ENCODE measurements at regions not wholly inside any gene's neighbourhood (a gene's known extent, or its start where the extent isn't known, plus 50 kb on each side); places are given as distances from the start of the nearest gene placed in this dataset.
"Not testable (repeated sequence)": the region's sequence is repeated elsewhere in the genome, so short reads cannot be mapped to it uniquely, and the experiment has no call there.

DNA sequence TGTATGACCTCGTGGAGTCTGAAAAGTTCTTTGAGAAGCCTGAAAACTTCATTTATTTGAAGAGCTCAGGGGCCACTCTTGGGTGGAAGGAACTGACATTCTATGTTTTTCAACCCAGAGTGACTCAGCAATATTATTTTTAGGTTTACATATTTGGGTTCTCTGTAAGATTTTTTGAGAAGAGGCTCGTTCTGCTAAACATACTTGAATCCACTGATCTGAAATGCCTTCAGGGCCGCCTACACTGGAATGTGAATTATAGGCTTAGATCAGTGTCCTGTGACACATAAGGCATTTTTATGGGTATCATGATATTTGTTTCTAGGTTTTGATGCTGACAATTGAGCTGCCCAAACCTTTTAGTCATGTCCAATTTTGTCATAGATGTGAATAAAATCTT is 86.2 kb downstream of the PSAT1 start:
- no peak for DNase-seq

DNA sequence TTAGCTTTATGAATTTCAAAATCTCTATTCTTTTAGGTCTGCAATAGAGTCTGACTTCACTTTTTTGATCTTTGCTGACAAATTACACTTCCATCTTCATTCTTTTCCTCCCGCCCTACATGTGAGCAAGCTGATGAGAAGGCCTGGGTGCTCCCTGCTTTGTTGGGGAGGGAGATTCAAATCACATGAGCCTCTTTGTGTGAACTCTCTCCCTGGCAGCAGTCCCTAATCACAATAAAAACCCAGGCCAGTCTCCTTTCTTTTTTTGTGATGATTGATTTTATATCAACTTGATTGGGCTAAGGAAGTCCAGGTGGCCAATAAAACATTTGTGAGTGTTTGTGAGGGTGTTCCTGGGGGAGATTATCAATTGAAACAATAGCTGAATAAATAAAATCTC is 89.4 kb downstream of the PSAT1 start:
- no peak for DNase-seq

DNA sequence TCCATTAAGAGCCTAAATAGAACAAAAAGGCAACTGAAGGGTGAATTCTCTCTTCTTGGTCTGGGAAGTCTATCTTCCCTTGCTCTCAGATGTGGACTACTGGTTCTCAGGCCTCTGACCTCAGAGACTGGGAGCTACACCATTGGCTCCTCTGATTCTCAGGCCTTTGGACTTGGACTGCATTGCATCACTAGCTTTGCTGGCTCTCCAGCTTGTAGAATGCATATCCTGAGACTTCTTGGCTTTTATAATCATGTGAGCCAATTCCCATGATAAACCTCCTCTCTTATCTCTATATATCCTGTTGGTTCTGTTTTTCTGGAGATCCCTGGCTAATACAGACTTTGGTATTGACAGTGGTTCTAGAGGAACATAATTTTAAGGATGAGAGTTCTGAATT is 89.8 kb downstream of the PSAT1 start:
- no peak for DNase-seq

DNA sequence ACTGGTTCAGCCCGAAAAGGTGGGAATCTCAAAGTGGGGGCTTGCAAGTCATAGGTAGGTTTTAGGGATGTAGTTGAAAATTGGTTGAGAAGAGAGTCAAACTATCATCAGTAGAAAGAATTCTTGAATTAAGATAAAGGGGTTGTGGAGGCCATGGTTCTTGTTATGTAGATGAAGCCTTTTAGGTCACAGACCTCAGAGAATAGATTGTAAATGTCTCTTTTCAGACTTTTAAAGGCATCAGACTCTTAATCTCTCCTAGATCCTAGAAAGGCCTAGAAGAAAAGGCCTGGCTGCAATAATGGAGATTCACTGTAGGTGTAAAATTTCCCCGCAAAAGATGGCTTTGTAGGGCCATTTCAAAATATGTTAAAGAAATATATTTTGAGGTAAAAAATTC is 96.4 kb downstream of the PSAT1 start:
- DNase-seq = no peak

DNA sequence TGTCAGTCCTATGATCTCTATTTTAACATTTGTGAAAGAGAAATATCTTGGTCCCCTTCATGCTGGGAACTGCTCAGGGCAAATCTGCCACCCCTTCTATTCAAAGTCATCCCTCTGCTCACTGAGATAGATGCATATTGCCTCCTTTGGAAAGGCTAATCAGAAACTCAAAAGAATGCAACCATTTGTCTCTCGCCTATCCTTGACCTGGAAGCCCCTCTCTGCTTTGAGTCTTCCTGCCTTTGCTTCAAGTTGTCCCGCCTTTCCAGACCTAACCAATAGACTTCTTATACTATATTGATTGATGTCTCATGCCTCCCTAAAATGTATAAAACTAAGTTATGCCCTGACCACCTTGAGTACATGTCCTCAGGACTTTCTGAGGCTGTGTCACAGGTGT is 97.0 kb downstream of the PSAT1 start:
- no peak for DNase-seq

DNA sequence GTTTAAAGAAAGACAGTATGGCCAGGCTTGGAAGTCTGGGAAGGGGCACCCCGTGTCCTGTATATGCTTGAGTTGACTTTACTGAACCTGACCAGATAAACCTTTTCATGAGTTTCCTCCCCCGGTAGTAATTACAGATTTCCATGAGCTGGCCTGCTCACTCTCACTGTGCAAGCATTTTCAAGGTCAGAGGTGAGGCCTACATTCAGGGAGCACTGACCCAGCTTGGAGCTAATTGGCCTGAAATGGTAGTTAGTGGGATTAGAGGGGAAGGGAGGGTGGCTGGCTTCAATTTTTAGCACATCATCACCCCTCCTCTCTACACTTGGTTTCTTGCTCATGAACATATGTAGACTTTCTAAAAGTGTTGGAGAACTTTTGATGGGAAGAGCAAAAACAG is 99.2 kb downstream of the PSAT1 start:
- DNase-seq = no peak

DNA sequence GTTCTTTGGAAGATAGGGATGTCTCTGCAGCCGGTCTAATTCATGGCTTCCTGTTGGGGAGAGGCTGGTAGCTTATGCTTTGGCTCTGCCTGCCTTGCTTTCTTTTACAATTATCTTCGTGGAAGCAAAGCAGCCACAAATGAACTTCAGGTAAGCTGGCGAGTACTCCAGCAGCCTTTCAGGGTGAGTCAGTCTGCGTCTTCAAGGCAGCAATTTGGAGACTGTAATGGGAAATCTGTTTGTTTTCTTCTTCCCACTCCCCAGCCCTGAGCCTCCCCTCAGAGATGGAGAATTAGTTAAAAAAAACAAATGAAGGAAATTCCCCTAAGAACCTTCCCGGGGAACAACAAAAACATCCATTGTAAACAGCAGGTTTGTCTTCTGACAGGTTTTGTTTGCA is 100.1 kb downstream of the PSAT1 start:
- DNase-seq = no peak

DNA sequence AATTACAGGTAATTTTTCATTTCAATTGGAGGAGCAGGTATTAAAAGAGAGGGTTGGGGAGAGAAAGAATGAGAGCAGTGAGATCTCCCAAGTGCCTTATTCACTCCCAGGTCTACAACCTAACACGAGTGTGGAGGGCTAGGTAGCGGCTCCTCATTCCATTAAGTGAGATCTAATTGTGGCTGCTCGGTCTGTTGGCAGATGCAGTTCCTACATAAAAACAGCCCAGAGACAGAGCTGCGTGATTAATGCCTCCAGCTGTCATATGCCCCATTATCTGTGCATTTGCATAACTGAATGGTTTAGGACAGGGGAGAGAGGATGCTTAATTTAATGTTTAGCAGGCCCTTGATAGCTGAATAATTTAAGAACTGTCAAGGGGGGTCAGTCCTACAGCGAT is 100.5 kb downstream of the PSAT1 start:
- DNase-seq = no peak

DNA sequence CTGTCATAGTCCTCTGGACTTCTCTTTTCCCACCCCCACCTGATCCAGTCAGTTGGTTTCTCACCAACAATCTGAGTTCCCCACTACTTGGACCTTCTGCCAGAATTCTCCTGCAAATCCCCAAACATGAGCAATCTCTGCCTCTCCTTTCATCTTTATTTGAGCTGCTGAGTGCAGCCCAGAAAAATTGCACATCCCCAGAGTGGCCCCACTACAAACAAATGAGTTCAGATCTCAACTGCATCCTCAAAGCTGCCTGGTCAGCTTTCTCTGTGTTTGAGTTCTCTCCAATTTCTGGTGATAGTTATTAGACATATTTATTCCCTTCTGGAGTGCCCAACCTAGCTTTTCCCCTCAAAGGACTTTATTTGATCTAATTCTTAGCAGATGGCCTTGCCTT is 102.2 kb downstream of the PSAT1 start:
- DNase-seq = no peak

DNA sequence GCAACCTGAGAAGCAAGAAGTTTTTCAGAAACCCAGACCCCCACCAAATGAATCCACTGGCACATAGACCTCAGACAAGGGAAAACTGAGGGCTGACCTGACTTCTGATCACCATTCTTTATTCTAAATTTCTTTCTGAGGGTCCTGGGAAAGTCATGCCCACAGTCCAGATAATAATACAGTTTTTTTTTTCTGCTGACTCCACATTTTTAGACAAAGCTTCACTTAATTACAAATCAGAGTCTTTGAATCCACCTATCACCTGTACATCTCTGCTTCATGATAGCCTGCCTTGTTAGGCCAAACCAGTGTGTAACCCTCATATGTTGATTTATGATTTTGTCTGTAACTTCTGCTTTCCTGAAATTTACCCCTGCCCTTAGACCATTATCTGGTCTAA is 103.6 kb downstream of the PSAT1 start:
- DNase-seq = no peak

DNA sequence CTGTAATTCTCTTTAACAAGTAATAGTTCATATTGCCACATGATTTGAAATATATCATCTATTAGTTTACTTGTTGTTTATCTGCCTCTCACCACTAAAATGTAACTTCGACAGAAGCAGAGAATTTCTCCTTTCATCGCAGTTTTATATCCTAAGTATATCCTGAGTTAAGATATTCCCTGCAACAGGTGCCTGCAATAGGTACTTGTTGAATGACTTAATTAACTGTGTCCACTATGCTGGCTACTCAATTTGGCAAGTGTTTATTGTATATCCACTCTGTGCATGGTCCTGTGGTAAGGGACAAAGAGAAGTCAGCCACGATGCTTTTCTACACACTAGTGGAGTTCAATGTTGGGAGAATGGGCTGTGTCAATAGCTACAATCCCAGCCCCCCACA is 108.5 kb downstream of the PSAT1 start:
- DNase-seq = no peak

DNA sequence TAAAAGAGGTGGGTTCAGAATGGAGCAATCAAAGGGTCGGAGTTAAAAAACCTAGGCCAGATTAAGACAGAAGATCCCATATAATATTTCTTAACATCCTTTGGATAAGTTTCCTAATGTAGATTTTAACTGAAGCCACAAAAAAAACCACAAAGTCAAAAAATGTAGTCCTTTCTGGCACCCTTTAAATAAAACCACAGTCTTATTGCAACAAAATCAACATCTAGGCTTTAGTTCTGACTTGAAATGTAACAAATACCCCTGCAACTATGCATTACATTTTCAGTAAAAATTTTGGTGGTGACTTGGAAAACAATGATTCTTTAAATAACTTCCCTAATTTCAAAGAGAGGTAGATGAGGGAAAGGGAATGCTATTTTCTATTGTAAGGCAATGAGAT is 109.2 kb downstream of the PSAT1 start:
- DNase-seq = no peak

DNA sequence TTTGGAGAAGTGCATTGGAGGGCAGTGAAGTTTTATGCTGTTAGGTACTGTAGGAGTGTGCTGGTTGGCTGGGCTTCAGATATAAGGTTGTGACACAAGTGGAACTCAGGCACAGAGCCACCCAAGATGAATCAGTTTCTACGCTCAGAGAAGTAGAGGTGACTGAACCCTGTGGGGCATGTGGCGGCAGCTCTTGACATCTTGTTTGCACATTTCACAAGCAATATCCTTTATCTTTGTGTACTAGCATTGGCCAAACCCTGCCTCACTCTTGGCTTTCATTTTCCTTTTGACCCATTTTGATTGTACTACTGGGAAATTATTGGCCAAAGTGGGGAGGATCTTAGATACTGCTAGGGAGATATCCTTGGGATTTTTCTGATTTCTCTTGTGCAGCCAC is 110.0 kb downstream of the PSAT1 start:
- no peak for DNase-seq

DNA sequence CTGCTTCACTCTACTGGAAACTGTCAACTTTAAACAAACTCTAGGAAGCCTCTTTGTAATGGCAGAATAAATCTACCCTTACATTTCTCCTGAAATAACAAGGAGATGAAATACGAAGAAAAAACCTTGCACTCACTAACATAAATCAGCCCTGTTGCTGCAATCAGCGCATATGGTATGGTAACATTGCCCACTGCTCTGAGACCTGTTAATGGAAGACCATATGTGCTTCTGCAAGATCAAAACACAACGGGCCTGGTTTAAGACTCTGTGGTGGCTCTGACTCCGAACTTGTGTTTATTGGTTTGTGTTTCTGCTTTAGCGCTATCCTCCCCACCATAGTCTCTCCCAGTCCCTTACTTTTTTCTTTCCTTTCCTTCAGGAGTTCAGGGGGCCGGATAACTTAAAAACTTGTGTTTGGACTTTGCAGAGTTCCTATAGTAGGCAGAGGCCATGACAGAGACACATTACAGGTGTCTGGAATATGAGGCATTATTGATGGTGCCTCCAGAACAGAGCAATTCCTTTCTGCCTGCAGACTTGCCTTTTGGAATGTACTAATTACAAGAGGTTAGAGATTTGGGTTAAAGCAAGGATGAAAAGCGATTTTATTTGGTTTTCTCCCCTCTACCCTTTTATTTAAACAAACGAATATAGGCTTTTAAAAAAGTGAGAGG is 110.8 kb downstream of the PSAT1 start:
- DNase-seq = no peak

DNA sequence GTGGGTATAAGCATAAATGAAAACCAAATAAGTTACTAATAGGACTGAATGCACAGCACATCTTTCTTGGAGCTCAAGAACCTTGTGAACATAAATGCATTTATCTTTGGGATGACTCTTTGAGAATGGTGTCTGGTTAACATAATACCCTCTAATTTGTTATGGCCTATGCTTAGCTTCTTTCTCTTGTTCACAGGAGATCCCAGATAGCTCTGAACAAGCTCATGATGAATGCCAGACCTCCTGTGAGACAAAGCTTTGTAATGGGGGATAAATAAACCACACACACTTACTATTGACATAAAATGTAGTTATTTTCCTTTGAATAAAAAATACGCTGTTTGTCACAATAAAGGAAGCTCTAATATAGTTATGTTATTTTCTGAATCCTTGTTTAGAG is 111.5 kb downstream of the PSAT1 start:
- DNase-seq = no peak

DNA sequence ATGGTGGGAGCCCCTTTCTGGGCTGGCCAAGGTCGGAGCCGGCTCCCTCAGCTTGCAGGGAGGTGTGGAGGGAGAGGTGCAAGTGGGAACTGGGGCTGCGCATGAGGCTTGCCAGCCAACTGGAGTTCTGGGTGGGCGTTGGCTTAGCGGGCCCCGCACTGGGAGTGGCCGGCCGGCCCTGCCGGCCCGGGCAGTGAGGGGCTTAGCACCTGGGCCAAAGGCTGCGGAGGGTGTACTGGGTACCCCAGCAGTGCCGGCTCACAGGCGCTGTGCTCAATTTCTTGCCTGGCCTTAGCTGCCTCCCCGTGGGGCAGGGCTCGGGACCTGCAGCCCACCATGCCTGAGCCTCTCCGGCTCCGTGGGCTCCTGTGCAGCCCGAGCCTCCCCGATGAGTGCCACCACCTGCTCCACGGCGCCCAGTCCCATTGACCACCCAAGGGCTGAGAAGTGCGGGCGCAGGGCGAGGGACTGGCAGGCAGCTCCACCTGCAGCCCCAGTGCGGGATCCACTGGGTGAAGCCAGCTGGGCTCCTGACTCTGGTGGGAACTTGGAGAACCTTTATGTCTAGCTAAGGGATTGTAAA is 113.1 kb downstream of the PSAT1 start:
- DNase-seq = not testable (repeated sequence)

DNA sequence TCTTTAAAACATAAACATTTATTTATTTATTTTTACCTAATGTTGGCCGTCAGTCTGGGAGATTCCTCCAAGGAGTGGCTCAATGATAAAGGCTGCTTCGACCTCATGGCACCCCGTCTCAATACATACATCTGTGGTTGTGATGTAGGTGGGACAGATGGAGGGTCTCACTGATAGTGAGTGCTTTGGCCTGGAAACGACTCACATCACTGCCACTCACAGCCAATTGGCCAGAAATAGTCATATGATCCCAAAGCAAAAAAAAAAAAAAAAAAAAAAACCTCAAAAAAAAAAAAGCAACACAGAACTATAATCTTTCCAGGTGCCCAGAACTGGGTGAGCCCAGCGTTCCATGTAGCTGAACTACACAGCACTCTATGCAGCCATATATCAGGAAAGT is 125.4 kb downstream of the PSAT1 start:
- DNase-seq = no peak

DNA sequence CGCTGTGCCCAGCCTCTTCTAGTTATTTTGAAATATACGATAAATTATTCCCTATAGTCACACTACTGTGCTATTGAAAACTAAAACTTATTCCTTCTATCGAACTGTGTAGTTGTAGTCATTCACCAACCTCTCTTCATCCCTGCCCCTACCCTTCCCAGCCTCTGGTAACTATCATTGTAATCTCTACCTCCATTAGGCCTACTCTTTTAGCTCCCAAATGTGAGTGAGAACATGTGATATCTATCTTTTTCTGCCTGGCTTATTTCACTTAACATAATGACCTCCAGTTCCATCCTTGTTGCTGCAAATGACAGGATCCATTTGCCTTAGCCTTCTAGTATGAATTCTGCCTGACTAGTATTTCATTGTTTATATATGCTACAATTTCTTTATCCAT is 127.4 kb downstream of the PSAT1 start:
- no peak for DNase-seq

DNA sequence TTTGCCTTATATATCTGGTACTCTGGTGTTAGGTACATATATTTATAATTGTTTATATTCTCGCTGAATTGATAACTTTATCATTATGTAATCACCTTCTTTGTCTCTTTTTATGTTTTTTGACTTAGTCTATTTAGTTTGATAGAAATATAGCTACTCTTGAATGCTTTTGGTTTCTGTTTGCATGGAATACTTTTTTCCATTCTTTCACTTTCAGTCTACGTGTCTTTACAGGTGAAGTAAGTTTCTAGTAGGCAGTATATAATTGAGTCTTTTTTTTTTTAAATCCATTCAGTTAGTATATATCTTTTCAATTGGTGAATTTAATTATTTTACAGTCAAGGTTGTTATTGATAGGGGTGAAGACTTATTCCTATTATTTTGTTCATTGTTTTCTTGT is 131.7 kb downstream of the PSAT1 start:
- DNase-seq = no peak

DNA sequence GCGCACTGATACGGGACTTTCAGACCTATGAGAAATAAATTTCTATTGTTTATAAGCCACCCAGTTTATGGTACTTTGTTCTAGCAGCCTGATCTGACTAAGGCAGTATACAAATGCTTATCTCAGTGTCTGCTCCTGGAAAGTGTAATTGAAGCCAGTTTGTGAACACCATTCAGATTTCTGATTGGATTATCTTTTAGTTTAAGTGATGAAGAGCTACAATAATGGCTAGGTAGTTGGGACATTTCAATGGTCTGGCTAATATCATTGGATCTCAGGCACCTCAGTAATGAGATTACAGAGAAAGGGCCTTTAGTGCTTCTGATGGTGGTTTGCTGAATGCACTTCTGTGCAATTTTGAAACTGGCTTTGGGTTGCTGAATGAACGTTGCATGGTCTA is 133.5 kb downstream of the PSAT1 start:
- no peak for DNase-seq

DNA sequence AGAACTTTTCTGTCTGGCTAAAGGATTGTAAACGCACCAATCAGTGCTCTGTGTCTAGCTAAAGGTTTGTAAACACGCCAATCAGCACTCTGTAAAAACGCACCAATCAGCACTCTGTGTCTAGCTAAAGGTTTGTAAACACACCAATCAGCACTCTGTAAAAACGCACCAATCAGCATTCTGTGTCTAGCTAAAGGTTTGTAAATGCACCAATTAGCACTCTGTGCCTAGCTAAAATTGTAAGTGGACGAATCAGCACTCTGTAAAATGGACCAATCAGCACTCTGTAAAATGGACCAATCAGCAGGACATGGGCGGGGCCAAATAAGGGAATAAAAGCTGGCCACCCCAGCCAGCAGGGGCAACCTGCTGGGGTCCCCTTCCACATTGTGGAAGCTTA is 134.1 kb downstream of the PSAT1 start:
- DNase-seq = not testable (repeated sequence)

DNA sequence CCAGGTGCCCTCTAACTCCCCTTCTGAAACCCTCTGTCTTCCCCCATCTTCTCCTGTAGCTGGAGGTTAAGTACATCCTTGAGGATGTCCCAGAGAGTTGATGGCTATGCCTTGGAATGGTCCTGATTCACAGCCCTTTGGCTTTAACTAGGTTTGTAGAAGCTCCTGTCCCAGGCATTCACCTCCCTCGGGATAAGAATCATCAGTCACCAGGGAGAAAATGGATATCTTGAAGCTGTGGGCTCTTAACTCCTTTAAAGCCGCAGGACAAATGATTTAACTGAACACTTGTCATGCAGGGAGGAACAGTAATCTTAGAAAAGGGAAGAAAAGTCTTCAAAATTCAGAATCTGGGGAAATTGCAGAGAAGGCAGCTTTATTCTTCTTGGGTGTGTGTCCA is 139.9 kb downstream of the PSAT1 start:
- no peak for DNase-seq

DNA sequence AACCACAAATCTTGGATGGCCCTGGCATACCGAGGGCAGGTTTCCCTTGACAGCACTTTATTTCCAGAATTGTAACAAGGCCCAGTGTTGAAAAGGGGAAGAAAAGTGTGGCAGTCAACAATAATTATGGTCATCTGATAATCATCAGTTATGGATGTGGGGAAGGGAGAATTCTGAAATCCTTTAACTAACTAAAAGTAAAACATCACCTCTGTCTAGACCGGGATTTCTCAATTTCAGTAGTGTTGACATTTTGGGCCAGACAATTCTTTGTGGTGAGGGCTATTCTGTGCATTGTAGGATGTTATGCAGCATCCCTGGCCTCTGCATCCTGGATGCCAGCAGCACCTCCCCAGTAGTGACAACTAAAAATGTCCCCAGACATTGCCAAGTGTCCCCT is 140.4 kb downstream of the PSAT1 start:
- DNase-seq = no peak

DNA sequence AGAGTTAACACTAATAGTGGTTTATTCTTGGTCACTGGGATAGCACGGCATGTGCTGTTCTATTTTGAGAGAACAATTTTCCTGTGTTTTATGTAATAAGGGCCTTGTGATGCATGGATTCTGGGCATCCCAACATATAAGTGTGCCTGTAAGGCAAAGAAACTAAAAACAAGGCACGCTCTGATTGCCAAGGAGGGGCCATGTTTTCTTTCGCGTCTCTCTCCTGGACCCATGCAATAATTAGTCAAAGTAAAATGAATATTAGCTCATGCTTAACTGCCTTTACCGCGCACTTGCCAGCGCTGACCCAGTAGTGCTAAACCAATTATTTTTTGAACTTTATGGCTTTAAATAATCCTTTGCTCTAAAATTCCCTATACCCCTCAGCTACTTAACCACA is 140.9 kb downstream of the PSAT1 start:
- DNase-seq = no peak

DNA sequence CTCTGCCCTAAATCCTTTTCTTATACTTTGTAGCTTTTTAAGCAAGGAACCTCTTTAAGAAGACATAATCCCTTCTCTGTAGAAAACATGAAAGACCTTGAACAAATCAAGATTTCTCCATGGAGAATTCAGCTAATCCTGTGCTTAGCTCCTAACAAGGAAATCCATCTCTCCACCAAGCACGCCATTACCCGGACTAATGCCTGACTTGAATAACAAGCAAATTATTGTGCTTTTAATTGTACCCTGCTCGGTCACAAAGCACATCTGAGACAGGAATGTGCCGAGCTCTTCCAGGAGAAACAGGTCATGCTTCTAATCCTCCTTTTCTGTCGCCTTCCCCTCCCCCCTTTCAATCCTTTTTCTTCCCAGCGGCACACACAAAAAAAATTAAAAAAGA is 141.3 kb downstream of the PSAT1 start:
- DNase-seq = no peak
